ENCODE measurements at regions not wholly inside any gene's neighbourhood (a gene's known extent, or its start where the extent isn't known, plus 50 kb on each side); places are given as distances from the start of the nearest gene placed in this dataset.

DNA sequence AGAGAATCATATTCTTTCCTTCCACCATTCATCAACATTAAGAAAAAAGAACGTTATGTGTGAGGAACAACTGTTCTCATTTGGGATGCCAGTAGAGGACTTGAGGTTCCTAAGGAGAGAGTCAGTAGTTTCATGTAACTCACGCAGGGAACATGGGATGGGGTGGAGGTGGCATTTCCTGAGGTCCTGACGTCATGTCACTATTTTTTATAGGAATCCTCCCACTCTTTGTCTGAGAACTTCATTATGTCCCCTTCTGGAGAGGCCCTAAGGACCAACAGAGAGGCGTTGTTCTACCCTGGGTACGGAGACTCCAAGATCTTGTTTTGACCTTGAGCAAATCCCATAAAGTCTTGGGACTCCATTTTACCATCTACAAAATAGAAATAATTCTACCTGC is 211.7 kb upstream of the SOX9 start:
- no peak for DNase-seq (ENCODE audit: low spot score)
- Histone ChIP-seq H3K9me3 (no peaks in the 10 kb centered on the region), H3K27ac (no peak overlapping the region), H3K36me3 (no peaks in the 10 kb centered on the region), H3K4me3 (no peak overlapping the region), H3K27me3 (no peaks in the 10 kb centered on the region), H3K4me1 (no peaks in the 10 kb centered on the region)
- TF ChIP-seq, protein P1, sequence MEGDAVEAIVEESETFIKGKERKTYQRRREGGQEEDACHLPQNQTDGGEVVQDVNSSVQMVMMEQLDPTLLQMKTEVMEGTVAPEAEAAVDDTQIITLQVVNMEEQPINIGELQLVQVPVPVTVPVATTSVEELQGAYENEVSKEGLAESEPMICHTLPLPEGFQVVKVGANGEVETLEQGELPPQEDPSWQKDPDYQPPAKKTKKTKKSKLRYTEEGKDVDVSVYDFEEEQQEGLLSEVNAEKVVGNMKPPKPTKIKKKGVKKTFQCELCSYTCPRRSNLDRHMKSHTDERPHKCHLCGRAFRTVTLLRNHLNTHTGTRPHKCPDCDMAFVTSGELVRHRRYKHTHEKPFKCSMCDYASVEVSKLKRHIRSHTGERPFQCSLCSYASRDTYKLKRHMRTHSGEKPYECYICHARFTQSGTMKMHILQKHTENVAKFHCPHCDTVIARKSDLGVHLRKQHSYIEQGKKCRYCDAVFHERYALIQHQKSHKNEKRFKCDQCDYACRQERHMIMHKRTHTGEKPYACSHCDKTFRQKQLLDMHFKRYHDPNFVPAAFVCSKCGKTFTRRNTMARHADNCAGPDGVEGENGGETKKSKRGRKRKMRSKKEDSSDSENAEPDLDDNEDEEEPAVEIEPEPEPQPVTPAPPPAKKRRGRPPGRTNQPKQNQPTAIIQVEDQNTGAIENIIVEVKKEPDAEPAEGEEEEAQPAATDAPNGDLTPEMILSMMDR (IDR thresholded peaks at IDR 0.05), result no peak

DNA sequence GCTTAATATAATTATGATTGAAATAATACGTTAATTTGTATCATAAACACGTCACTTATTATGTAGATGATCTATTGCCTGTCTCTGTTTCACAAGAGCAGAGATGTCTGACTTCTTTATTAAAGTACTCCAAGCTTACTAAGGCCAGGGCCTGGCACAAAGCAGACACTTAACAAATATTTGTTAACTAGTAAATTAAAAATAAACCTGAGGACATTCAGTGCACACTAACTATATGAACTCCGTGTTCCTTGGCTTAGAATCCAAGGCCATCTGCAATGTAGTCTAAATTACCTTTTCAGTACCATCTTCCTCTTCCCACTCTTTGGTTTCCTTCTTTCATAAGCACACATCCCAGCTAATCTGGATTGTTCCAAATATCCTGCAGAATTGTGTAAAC is 210.8 kb upstream of the SOX9 start:
- Histone ChIP-seq H3K27ac (no peak overlapping the region), H3K4me3 (no peak overlapping the region), H3K9me3 (no peaks in the 10 kb centered on the region), H3K27me3 (no peaks in the 10 kb centered on the region), H3K4me1 (no peaks in the 10 kb centered on the region), H3K36me3 (no peaks in the 10 kb centered on the region)
- DNase-seq (ENCODE audit: low spot score), result no peak
- TF ChIP-seq, protein P1 (IDR thresholded peaks at IDR 0.05), result no peak

DNA sequence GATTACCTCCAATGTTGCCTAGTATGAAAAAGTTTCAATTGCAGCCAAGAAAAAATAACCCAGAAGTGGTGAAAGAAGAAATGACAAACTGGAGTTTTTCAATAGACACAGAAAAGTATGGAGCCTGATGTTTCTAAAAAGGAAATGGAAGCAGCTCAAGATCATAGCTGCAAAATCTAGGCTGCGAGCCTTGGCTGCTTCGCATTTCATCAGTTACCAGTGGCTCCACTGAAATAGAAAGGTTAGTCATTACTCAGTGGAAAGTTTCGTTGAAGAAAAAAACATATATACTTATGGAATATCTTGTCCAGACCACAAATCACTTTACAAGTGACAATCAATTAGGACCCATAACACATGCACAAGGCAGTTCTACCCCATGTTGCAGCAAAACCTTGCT is 206.8 kb upstream of the SOX9 start:
- no peak for DNase-seq (ENCODE audit: low spot score)

DNA sequence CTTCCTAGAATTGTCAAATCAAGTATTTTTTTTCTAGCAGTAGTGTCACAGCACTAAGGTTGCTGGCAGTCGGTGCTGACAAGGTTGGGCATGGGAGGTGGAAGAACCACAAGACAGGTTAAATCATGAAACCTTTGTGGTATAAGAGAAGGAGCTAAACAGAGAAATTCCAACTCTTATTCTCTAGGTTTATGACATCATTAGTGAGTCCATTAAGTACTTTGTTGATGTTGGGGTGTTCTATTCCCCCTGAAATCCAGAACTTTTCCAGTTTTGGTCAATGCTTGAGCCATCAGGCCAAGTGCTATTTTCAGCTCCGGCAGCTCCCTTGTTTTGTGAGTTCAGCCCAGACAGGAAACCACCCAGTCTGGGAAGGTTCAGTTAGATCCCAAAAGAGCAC is 206.0 kb upstream of the SOX9 start:
- Histone ChIP-seq H3K36me3 (no peaks in the 10 kb centered on the region), H3K9me3 (no peaks in the 10 kb centered on the region), H3K4me1 (no peaks in the 10 kb centered on the region), H3K27me3 (no peaks in the 10 kb centered on the region), H3K27ac (no peak overlapping the region), H3K4me3 (no peak overlapping the region)
- TF ChIP-seq, protein P1 (IDR thresholded peaks at IDR 0.05), result no peak
- no peak for DNase-seq (ENCODE audit: low spot score)

More for the DNA sequence above, 206.8 kb upstream of the SOX9 start:
- H3K9me3 ChIP-seq, result no peaks in the 10 kb centered on the region
- no peaks in the 10 kb centered on the region for H3K36me3 ChIP-seq
- H3K4me1 ChIP-seq, result no peaks in the 10 kb centered on the region
- H3K4me3 ChIP-seq, result no peak overlapping the region
- no peak overlapping the region for H3K27ac ChIP-seq
- TF ChIP-seq, protein P1 (IDR thresholded peaks at IDR 0.05), result no peak
- H3K27me3 ChIP-seq, result no peaks in the 10 kb centered on the region

DNA sequence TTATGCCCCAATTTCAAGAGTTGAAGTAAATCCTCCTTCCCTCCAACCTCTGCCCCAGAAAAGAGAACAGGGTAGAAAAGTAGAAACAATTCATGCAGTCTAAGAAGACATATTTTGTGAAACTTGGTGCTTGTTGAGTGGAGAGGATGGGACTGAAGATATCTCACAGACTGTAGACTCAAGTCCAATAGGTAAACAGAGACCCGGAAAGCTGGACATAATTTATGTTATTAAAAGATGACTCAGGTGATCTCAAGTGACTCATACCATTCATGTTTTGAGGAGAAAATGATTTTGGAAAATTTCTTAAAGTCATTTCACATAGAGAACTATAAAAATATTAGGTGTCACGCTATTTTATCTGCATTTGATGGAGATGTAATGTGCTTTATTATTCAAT is 203.1 kb upstream of the SOX9 start:
- Histone ChIP-seq H3K4me3 (no peak overlapping the region), H3K27ac (no peak overlapping the region), H3K27me3 (no peaks in the 10 kb centered on the region), H3K4me1 (no peaks in the 10 kb centered on the region), H3K36me3 (no peaks in the 10 kb centered on the region), H3K9me3 (no peaks in the 10 kb centered on the region)
- TF ChIP-seq, protein P1 (IDR thresholded peaks at IDR 0.05), result no peak
- DNase-seq (ENCODE audit: low spot score), result no peak

DNA sequence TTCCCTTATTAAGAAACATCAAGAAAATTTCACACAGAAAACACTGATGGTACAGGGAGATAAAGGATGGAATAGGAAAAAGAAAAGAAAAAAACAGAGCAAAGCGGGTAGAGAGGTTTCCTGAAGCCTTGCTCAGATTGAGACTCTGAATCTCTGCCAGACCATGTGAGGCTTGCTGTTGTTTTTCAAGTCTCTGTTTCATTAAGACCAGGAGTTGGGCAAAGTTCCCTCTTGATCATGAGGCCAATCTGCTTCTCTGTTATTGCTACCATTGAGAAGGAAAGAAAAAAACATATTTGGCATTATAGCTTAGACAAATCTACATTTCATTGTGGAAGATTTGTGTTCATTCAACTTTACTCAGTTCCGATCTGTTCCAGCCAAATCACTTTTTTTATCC is 201.6 kb upstream of the SOX9 start:
- Histone ChIP-seq H3K9me3 (no peaks in the 10 kb centered on the region), H3K36me3 (no peaks in the 10 kb centered on the region), H3K27ac (no peak overlapping the region), H3K4me1 (no peaks in the 10 kb centered on the region), H3K4me3 (no peak overlapping the region), H3K27me3 (no peaks in the 10 kb centered on the region)
- TF ChIP-seq, protein P1 (IDR thresholded peaks at IDR 0.05), result no peak
- no peak for DNase-seq (ENCODE audit: low spot score)
